SH-SY5Y (cell line): ENCODE measurements at regions not wholly inside any gene's neighbourhood (a gene's known extent, or its start where the extent isn't known, plus 50 kb on each side); places are given as distances from the start of the nearest gene placed in this dataset.

ENCODE experiments used
- GATA2 ChIP-seq: IDR thresholded peaks from 2 replicates; pipeline ENCODE4 v1.6.1; 2011; ENCODE audit warnings: mild to moderate bottlenecking, low read depth, low read length
- GATA3 ChIP-seq: IDR thresholded peaks from 2 replicates; pipeline ENCODE4 v1.6.1; 2011; ENCODE audit warnings: low read depth, mild to moderate bottlenecking, low read length, moderate library complexity

DNA sequence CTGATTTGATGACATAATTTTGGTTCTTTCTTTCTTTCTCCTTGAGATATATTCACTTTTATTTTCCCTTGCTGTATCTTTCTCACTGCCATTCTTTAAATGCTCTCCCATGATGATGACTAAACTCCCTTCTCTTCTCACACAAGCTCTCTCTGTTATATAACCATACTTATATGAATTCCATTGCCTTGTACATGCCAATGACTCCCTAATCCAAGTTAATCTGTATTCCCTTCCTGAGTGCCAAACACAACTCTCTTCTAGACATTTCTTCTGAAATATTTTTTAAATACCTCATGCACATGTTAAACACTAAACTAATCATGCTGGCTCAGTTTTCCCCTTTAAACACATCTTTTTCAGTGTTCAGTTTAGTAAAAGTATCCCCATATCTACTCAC, 62.2 kb upstream of the ST8SIA4 start:
- TF ChIP-seq GATA3: no peak
- no peak for TF ChIP-seq GATA2
